Endothelial cell of umbilical vein (primary cell): ENCODE measurements at regions not wholly inside any gene's neighbourhood (a gene's known extent, or its start where the extent isn't known, plus 50 kb on each side); places are given as distances from the start of the nearest gene placed in this dataset.

Experiments
- BruUV-seq: library from RNA; stranded (reverse); fragments of 400-500 nt; replicated peaks from 2 replicates; lab custom pipeline; 2021; lab: Mats Ljungman, UMichigan
- CTCF ChIA-PET: fragments of 300-600, 350-600 bp; sonication (Branson Sonifier 250); formaldehyde crosslinking; loops from one replicate; lab custom pipeline; 2021; ENCODE audit warnings: antibody characterized with exemption, inconsistent platforms; lab: Charles Lee
- POLR2A ChIA-PET: fragments of 300-600, 350-600 bp; sonication (Branson Sonifier 250); formaldehyde crosslinking; loops from one replicate; lab custom pipeline; 2021; ENCODE audit warnings: antibody characterized with exemption, inconsistent platforms; lab: Charles Lee
- DNase-seq: peaks from one replicate; pipeline ENCODE4 v3.0.0-alpha.2; 2011; ENCODE audit warnings: low read depth, low spot score
- FAIRE-seq: peaks from 2 replicates; lab custom pipeline; 2011; peaks lifted over from hg19 to GRCh38; lab: Jason Lieb, UNC
- H2AFZ ChIP-seq: 2 replicates; pipeline ENCODE4 v1.6.0; 2012; ENCODE audit warnings: low read depth, low read length, control low read depth, inconsistent platforms
- H3K27ac ChIP-seq: 2 replicates; pipeline ENCODE4 v1.5.1; 2011; ENCODE audit warnings: low read depth, mild to moderate bottlenecking, control low read depth, low read length, moderate library complexity; ENCODE audit not compliant: insufficient read depth
- H3K27me3 ChIP-seq, 2 experiments: 2 replicates each; pipeline versions ENCODE4 v1.6.0 to v1.6.1; 2011; ENCODE audit warnings: low read length in 2 of 2, mixed read lengths in 1 of 2; ENCODE audit not compliant: control insufficient read depth in 2 of 2, insufficient read depth in 2 of 2
- H3K36me3 ChIP-seq, 2 experiments: 2 replicates in 1 of 2; 3 replicates in 1 of 2; pipeline ENCODE4 v1.5.1; 2011; ENCODE audit warnings: low read length in 2 of 2, mild to moderate bottlenecking in 1 of 2, moderate library complexity in 1 of 2; ENCODE audit not compliant: control insufficient read depth in 2 of 2, insufficient read depth in 2 of 2; ENCODE audit errors: extremely low read depth in 1 of 2
- H3K4me1 ChIP-seq: 3 replicates; pipeline ENCODE4 v1.5.1; 2011; ENCODE audit warnings: mild to moderate bottlenecking, low read length; ENCODE audit not compliant: control insufficient read depth, insufficient read depth; ENCODE audit errors: extremely low read depth
- H3K4me2 ChIP-seq: 2 replicates; pipeline ENCODE4 v1.6.1; 2011; ENCODE audit warnings: low read length, control low read depth, mixed read lengths; ENCODE audit not compliant: insufficient read depth
- H3K4me3 ChIP-seq, 3 experiments: fragments of 200-600 bp in 1 of 3; sonication (generic), shearing (Covaris generic) in 1 of 3; replicated peaks in 1 of 3; 2 replicates each; pipeline ENCODE4 v1.5.1; 2011 to 2016; ENCODE audit warnings: control low read depth in 3 of 3, low read length in 3 of 3, mild to moderate bottlenecking in 2 of 3, inconsistent platforms in 1 of 3, low read depth in 1 of 3, moderate library complexity in 1 of 3; ENCODE audit not compliant: insufficient read depth in 1 of 3
- H3K79me2 ChIP-seq: 2 replicates; pipeline ENCODE4 v1.6.0; 2012; ENCODE audit warnings: low read length, inconsistent platforms; ENCODE audit not compliant: control insufficient read depth, insufficient read depth
- H3K9ac ChIP-seq: replicated peaks from 2 replicates; pipeline ENCODE3; 2011; ENCODE audit warnings: low read length, control low read depth; ENCODE audit not compliant: insufficient read depth; ENCODE audit errors: extremely low read depth
- H3K9me1 ChIP-seq: replicated peaks from 3 replicates; pipeline ENCODE4 v1.6.0; 2011; ENCODE audit warnings: mild to moderate bottlenecking, low read length; ENCODE audit not compliant: control insufficient read depth, insufficient read depth; ENCODE audit errors: extremely low read depth
- H3K9me3 ChIP-seq: replicated peaks from 2 replicates; pipeline ENCODE4 v1.5.1; 2012; ENCODE audit warnings: low read length, inconsistent platforms; ENCODE audit not compliant: control insufficient read depth, insufficient read depth
- H4K20me1 ChIP-seq: replicated peaks from 2 replicates; pipeline ENCODE3; 2011; ENCODE audit warnings: mild to moderate bottlenecking, low read length; ENCODE audit not compliant: control insufficient read depth, insufficient read depth; ENCODE audit errors: extremely low read depth
- CTCF ChIP-seq, 2 donors: IDR thresholded peaks; 1 replicate in 1 of 2; 2 replicates in 1 of 2; pipeline ENCODE4 v1.5.1; 2011; ENCODE audit warnings: low read length in 2 of 2, mild to moderate bottlenecking in 2 of 2, moderate library complexity in 2 of 2, control low read depth in 1 of 2, inconsistent platforms in 1 of 2, low read depth in 1 of 2; ENCODE audit not compliant: insufficient read depth in 1 of 2; ENCODE audit errors: extremely low read depth in 1 of 2
- EZH2 ChIP-seq: IDR thresholded peaks from 2 replicates; pipeline ENCODE4 v1.6.1; 2012; ENCODE audit warnings: borderline replicate concordance, low read depth, mild to moderate bottlenecking, moderate library complexity, low read length, inconsistent platforms; ENCODE audit not compliant: severe bottlenecking
- FOS ChIP-seq: IDR thresholded peaks from 2 replicates; pipeline ENCODE4 v1.6.1; 2011; ENCODE audit warnings: mild to moderate bottlenecking, low read length, moderate library complexity, borderline replicate concordance; ENCODE audit not compliant: insufficient read depth
- GATA2 ChIP-seq: IDR thresholded peaks from 2 replicates; pipeline ENCODE4 v1.7.0; 2011; ENCODE audit warnings: low read depth, mild to moderate bottlenecking, moderate library complexity, mixed read lengths, low read length; ENCODE audit not compliant: insufficient read length, insufficient read depth
- JUN ChIP-seq: IDR thresholded peaks from 2 replicates; pipeline ENCODE4 v1.6.1; 2011; ENCODE audit warnings: borderline replicate concordance, low read depth; ENCODE audit not compliant: insufficient read length, insufficient read depth
- MAX ChIP-seq: IDR thresholded peaks from 2 replicates; pipeline ENCODE4 v1.6.1; 2011; ENCODE audit not compliant: insufficient read depth, insufficient read length
- MYC ChIP-seq: IDR thresholded peaks from one replicate; pipeline ENCODE4 v1.6.1; 2011; ENCODE audit warnings: mild to moderate bottlenecking, low read depth, low read length
- POLR2A ChIP-seq: IDR thresholded peaks from 2 replicates; pipeline ENCODE4 v1.6.1; 2012; ENCODE audit warnings: low read depth, mild to moderate bottlenecking, control low read depth, low read length
- POLR2AphosphoS5 ChIP-seq: IDR thresholded peaks from 2 replicates; pipeline ENCODE4 v1.6.1; 2012; ENCODE audit warnings: low read depth, mild to moderate bottlenecking, control low read depth, low read length, moderate library complexity; ENCODE audit not compliant: insufficient read depth
- dilution Hi-C: fragments of 300-500 bp; cut with MboI; formaldehyde crosslinking; loops from one replicate; pipeline ENCODE4 v1.15.0; 2019; ENCODE audit warnings: low sequenced_read_pairs; ENCODE audit not compliant: extremely low pct_ligation_motif_present
- intact Hi-C: fragments of 100-400 bp; cut with micrococcal nuclease; formaldehyde crosslinking; loops from one replicate; pipeline ENCODE4 v1.10.0; 2022

- Histone ChIP-seq H4K20me1 (no peaks in the 10 kb centered on the region), H3K9me3 (no peaks in the 10 kb centered on the region), H3K36me3 (no peaks in the 10 kb centered on the region), H3K4me1 (no peaks in the 10 kb centered on the region), H3K27me3 (no peaks in the 10 kb centered on the region), H3K4me2 (no peak overlapping the region), H2AFZ (no peak overlapping the region), H3K4me3 (no peak overlapping the region), H3K79me2 (no peaks in the 10 kb centered on the region), H3K9ac (no peak overlapping the region), H3K9me1 (no peaks in the 10 kb centered on the region), H3K27ac (no peak overlapping the region)
- DNase-seq (no peak), FAIRE-seq (no peak)
- BruUV-seq: no TSS peak
- dilution Hi-C loops (no loop called here), intact Hi-C loops (no loop called here)
- POLR2A ChIA-PET: no interaction called here
- CTCF ChIA-PET: no interaction called here
- TF ChIP-seq GATA2 (no peak), JUN (no peak), EZH2 (no peak)
These were observed 86.2 kb upstream of the DEFB112 start for GRCh38 chr6:50135968-50136367.

GRCh38 chr6:50141100-50141499 is 91.4 kb upstream of the DEFB112 start:
- no peak for TF ChIP-seq FOS
- no peak for TF ChIP-seq MAX
- no peak for TF ChIP-seq POLR2A
- no peak for TF ChIP-seq JUN
- no peak for TF ChIP-seq MYC
- no peak for TF ChIP-seq EZH2
- TF ChIP-seq CTCF (IDR thresholded peaks at IDR 0.05; ENCODE audit: extremely low read depth in 1 of 2, insufficient read depth in 1 of 2, low read depth in 1 of 2, low read length in 2 of 2): no peak
- TF ChIP-seq GATA2: no peak
- TF ChIP-seq POLR2AphosphoS5: no peak
- no peak for DNase-seq
- POLR2A ChIA-PET: no interaction called here
- Histone ChIP-seq H3K4me3 (no peak overlapping the region), H3K27ac (no peak overlapping the region), H2AFZ (no peak overlapping the region), H3K4me1 (no peaks in the 10 kb centered on the region), H3K36me3 (no peaks in the 10 kb centered on the region), H3K27me3 (no peaks in the 10 kb centered on the region), H3K9me1 (peaks cover 2% of the 10 kb centered on the region), H3K9ac (no peak overlapping the region), H3K79me2 (no peaks in the 10 kb centered on the region), H3K9me3 (no peaks in the 10 kb centered on the region), H4K20me1 (no peaks in the 10 kb centered on the region), H3K4me2 (no peak overlapping the region)
- intact Hi-C loops: loop anchor here (5.0 kb wide), 1 partner anchor 646 kb away; no protein-coding TSS in a partner anchor
- CTCF ChIA-PET: no interaction called here
- dilution Hi-C loops: no loop called here
- FAIRE-seq: no peak
- BruUV-seq: no TSS peak
